OCI-LY1 (cell line): ENCODE measurements at regions not wholly inside any gene's neighbourhood (a gene's known extent, or its start where the extent isn't known, plus 50 kb on each side); places are given as distances from the start of the nearest gene placed in this dataset.

Experiments
- EZH2 ChIP-seq: fragments of 200-600 bp; sonication (generic), shearing (Covaris generic); IDR thresholded peaks from 2 replicates; pipeline ENCODE4 v1.8.0; 2017; ENCODE audit warnings: borderline replicate concordance, mixed run types, mild to moderate bottlenecking, antibody characterized with exemption, low read length, moderate library complexity, mixed read lengths
- TF ChIP-seq, protein P1 (sequence below): fragments of 200-600 bp; sonication (generic), shearing (Covaris generic); IDR thresholded peaks from 2 replicates; pipeline ENCODE4 v1.5.1; 2017; ENCODE audit warnings: mild to moderate bottlenecking, antibody characterized with exemption, low read length, moderate library complexity, mixed read lengths

DNA sequence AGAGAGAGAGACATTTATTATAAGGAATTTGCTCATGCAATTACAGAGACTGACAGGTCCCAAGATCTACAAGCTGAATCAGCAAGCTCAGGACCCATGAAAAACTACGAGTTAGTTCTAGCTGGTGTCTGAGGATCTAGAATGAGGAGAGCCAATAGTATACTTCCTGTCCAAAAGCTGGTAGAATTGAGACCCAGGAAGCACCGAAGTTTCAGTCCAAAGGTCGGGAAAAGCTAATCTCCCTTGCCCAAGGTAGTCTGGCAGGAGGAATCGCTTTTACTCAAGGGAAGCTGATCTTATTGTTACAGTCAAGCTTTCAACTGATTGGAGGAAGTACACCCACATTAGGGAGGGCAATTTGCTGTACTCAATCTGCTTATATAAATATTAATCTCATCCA is 389.6 kb downstream of the ADCYAP1 start:
- TF ChIP-seq, protein P1, sequence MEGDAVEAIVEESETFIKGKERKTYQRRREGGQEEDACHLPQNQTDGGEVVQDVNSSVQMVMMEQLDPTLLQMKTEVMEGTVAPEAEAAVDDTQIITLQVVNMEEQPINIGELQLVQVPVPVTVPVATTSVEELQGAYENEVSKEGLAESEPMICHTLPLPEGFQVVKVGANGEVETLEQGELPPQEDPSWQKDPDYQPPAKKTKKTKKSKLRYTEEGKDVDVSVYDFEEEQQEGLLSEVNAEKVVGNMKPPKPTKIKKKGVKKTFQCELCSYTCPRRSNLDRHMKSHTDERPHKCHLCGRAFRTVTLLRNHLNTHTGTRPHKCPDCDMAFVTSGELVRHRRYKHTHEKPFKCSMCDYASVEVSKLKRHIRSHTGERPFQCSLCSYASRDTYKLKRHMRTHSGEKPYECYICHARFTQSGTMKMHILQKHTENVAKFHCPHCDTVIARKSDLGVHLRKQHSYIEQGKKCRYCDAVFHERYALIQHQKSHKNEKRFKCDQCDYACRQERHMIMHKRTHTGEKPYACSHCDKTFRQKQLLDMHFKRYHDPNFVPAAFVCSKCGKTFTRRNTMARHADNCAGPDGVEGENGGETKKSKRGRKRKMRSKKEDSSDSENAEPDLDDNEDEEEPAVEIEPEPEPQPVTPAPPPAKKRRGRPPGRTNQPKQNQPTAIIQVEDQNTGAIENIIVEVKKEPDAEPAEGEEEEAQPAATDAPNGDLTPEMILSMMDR, result no peak
- no peak for TF ChIP-seq EZH2
